ENCODE measurements at regions not wholly inside any gene's neighbourhood (a gene's known extent, or its start where the extent isn't known, plus 50 kb on each side); places are given as distances from the start of the nearest gene placed in this dataset.

- TF ChIP-seq EP300 (IDR thresholded peaks at IDR 0.05), result no peak
- no peak for TF ChIP-seq POLR2A (IDR thresholded peaks at IDR 0.05)
These were observed 108.5 kb downstream of the RAB18 start for GRCh38 chr10:27612551-27613035.

Measured in ovary (tissue), 1 donor.